NCI-H146 (cell line): ENCODE measurements at regions not wholly inside any gene's neighbourhood (a gene's known extent, or its start where the extent isn't known, plus 50 kb on each side); places are given as distances from the start of the nearest gene placed in this dataset.
A peak's percentile ranks its signal among the peaks of the same experiment; 100 is the strongest.
"Not testable (repeated sequence)": the region's sequence is repeated elsewhere in the genome, so short reads cannot be mapped to it uniquely, and the experiment has no call there.

Experiments used
- DNase-seq: peaks from one replicate; lab custom pipeline; 2025; lab: John Stamatoyannopoulos, UW

GRCh38 chr4:81314897-81315470 lies 100.0 kb upstream of the PRKG2 start:
- no peak for DNase-seq

GRCh38 chr4:81314196-81314896 lies 99.3 kb upstream of the PRKG2 start:
- peak; percentile 66 for DNase-seq

GRCh38 chr4:81307991-81308390 lies 93.0 kb upstream of the PRKG2 start:
- DNase-seq, result no peak

DNA sequence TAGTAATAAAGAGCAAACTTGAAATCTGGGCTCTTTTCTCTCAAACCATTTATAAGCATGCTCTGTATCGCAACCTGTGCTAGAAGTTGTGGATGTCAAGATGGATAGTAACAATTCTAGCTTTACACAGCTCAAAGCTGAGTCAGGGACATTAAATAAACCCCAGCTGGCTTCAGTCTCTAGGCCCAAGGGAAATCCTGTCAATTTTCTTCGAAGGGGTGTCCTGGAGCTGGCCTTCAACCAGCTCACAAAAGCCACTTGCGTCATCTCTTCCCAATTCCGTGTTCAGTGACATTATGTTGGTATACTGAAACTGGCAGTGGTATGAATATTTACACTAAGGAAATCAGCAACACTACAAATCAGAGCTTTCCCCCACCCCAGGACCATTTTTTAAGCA lies 89.8 kb upstream of the PRKG2 start:
- DNase-seq, result no peak

DNA sequence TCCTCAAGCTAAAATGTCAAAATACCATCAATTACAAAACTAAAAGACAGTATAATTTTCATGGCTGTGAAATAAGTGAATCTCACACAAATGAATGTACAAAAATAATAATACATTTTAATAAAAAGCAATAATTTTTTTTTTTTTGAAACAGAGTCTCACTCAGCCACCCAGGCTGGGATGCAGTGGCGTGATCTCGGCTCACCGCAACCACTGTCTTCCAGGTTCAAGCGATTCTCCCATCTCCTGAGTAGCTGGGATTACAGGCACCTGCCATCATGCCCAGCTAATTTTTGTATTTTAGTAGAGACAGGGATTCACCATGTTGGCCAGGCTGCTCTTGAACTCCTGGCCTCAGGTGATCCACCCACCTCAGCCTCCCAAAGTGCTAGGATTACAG lies 85.3 kb upstream of the PRKG2 start:
- DNase-seq, result not testable (repeated sequence)

- DNase-seq, result no peak
These were observed 75.8 kb upstream of the PRKG2 start for GRCh38 chr4:81290813-81291212.

DNA sequence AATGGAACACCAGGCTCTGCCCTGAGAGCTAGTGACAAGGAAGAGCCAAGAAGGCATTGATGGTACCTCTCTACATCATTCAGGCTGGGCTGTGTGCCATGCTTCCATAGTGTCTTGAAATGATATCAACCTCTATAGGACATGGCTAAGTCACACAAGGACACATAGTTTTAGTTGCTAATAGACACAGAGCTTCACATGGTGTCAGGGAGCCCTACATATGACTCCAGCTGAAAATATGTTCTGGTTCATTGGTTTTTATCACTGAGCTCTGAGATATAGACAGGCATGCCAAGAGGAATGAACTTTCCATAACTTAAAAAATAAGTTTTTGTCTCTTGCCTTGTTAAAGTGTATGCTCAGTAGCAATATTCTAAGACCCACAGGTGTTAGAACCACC lies 72.1 kb upstream of the PRKG2 start:
- no peak for DNase-seq

DNA sequence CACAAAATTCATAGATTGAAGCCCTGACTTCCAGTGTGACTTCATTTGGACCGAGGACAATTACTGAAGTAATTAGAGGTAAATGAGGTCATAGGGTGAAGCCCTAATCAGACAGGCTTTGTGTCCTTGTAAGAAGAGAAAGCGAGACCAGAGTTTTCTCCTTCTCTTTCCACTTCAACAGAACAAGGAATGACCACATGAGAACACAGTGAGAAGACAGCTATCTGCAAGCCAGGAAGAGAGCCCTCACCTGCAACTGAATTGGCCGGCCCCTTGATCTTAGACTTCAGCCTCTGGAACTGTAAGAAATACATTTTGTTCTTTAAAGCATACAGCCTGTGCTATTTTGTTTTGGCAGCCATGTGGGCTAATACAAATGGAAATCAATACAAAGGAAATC lies 67.1 kb upstream of the PRKG2 start:
- DNase-seq, result no peak

DNA sequence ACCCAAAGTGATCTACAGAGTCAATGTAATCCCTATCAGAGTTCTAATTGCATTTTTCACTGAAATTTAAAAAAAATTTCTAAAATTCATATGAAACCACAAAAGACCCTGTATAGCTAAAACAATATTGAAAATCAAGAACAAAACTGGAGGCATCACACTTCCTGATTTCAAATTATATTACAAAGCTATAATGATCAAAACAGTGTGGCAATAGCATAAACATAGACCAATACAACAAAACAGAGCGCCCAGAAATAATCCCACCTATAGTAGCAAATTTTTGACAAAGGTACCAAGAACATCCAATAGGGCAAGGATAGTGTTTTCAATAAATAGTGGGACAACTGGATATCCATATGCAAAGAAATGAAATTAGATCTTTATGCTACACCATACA lies 59.4 kb upstream of the PRKG2 start:
- no peak for DNase-seq

DNA sequence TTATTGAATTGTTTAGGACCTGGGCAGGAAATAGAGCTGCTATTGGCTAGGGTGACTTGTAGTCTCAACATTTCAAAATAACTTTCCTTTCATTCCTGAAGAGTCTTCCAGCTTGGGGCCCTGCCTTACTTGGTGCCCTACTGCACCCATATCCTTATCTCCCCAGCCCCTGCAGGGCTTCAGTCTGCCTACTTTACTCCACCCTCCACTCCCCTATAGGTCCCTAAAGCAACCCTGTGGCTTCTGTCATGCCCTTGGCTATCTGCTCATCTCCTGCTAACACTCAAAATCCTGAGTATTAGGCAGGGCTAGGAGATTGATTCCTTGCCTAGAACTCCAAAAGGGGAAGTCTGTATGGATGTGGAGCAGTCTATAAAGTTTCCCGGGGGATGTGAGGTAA lies 57.6 kb upstream of the PRKG2 start:
- no peak for DNase-seq
